IPS-15b (cell line): ENCODE measurements at regions not wholly inside any gene's neighbourhood (a gene's known extent, or its start where the extent isn't known, plus 50 kb on each side); places are given as distances from the start of the nearest gene placed in this dataset.

Experiments
- H3K27me3 ChIP-seq: one replicate; pipeline ENCODE4 v1.6.1; 2013; ENCODE audit warnings: low read length; ENCODE audit not compliant: control insufficient read depth, insufficient read depth
- H3K36me3 ChIP-seq: one replicate; pipeline ENCODE4 v1.6.1; 2013; ENCODE audit warnings: low read length; ENCODE audit not compliant: control insufficient read depth, insufficient read depth
- H3K4me1 ChIP-seq: one replicate; pipeline ENCODE4 v1.6.1; 2013; ENCODE audit warnings: mild to moderate bottlenecking, low read length; ENCODE audit not compliant: control insufficient read depth, insufficient read depth
- H3K4me3 ChIP-seq: one replicate; pipeline ENCODE4 v1.5.1; 2013; ENCODE audit warnings: low read depth, low read length
- H3K9ac ChIP-seq: one replicate; pipeline ENCODE4 v1.6.1; 2013; ENCODE audit warnings: low read depth, mild to moderate bottlenecking, low read length
- H3K9me3 ChIP-seq: one replicate; pipeline ENCODE4 v1.6.1; 2013; ENCODE audit warnings: mild to moderate bottlenecking, low read length; ENCODE audit not compliant: control insufficient read depth, insufficient read depth

DNA sequence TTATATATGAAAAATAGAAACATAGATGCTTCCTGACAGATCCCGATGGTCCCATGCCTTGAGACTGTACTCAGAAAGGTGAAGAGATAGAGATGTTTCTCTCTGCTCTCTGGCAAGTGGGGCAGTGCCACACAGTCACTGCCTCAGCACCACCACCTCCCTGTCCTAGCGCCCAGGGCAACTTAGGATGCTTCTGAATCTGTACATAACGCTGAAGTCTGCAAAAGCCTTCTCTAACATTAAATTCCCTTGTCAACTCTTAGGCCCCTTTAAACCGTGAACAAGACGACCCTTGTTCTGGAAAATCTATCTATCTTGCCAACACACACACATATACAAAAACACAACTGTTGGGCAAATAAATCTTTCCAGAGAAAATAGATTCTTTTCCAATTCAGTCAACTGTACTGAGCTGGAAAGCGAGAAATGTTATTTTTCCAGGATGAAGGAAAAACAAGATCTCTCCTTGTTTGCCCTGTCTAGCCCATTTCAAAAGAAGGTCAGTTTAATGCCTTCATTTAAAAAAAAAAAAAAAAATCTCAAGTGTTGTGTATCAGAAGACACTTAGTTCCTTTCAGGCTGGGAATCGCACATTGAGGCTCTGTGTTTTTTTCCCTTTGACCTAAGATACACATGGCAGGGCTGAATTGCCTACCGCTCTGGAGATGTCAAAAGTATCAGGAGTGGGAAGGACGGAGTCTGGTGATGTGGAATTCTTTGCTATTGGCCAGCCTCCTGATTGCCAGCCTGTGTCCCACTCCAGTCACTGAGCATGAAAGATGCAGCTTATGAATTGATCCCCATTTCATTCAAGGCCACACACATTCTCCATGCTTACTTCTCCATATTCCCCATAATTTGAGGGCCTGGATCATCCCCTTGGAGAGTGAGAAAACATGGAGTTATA, 241.4 kb downstream of the LACC1 start:
- Histone ChIP-seq H3K27me3 (no peaks in the 10 kb centered on the region), H3K4me1 (peaks cover 4% of the 10 kb centered on the region)

DNA sequence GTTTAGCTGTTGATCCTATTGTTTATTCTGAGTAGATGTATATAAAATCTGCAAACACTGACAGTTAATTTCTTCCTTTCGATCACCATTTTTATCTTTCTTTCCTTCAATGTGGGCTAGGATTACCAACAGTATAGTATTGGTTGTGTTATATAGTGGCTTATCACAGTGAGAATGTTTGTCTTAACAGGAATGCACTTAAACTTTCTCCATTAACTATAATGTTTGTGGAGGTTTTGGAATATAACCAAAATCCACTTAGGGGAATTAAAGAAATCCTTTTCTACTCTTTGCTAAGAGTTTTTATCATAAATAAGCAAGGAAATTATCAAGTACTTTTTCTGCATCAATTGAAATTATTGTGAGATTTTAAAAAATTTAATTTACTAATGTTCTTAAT, 244.6 kb downstream of the LACC1 start:
- no peaks in the 10 kb centered on the region for H3K27me3 ChIP-seq
- no peak overlapping the region for H3K4me3 ChIP-seq
- no peaks in the 10 kb centered on the region for H3K4me1 ChIP-seq
- no peak overlapping the region for H3K9ac ChIP-seq
- no peaks in the 10 kb centered on the region for H3K9me3 ChIP-seq
- H3K36me3 ChIP-seq = no peaks in the 10 kb centered on the region

More for the DNA sequence above, 241.4 kb downstream of the LACC1 start:
- H3K36me3 ChIP-seq = no peaks in the 10 kb centered on the region
- no peaks in the 10 kb centered on the region for H3K9me3 ChIP-seq
- no peak overlapping the region for H3K4me3 ChIP-seq
- H3K9ac ChIP-seq = no peak overlapping the region

GRCh38 chr13:44125943-44126469, 246.3 kb downstream of the LACC1 start:
- H3K27me3 ChIP-seq = no peaks in the 10 kb centered on the region
- no peak overlapping the region for H3K4me3 ChIP-seq
- H3K4me1 ChIP-seq = no peaks in the 10 kb centered on the region
- H3K36me3 ChIP-seq = no peaks in the 10 kb centered on the region
- no peaks in the 10 kb centered on the region for H3K9me3 ChIP-seq
- H3K9ac ChIP-seq = no peak overlapping the region

DNA sequence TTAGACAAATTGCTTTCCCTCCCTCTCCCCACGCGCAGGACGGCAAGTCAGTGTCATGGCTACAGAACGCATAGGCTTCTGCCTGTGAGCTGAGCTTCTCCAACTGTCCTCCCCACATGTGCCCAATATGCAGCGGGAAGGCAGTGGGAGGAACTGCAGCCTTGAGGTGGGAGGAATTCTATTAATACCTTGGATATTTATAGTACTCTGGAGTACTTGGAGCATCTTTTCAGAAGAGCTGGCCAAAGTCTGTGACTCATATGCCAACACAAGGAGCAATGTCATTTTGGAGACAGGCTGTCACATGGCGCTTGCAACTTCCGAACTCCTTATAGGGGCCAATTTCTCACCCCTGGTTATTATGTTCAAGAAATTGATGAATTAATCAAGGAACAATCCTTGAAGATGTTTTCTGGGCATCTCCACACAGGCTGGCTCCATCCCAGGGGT, 245.0 kb upstream of the SERP2 start:
- Histone ChIP-seq H3K4me1 (no peaks in the 10 kb centered on the region), H3K9me3 (no peaks in the 10 kb centered on the region), H3K27me3 (no peaks in the 10 kb centered on the region), H3K36me3 (no peaks in the 10 kb centered on the region), H3K4me3 (no peak overlapping the region), H3K9ac (no peak overlapping the region)

GRCh38 chr13:44129418-44129817, 244.2 kb upstream of the SERP2 start:
- Histone ChIP-seq H3K4me3 (no peak overlapping the region), H3K9ac (no peak overlapping the region), H3K9me3 (no peaks in the 10 kb centered on the region), H3K27me3 (no peaks in the 10 kb centered on the region), H3K4me1 (no peaks in the 10 kb centered on the region), H3K36me3 (no peaks in the 10 kb centered on the region)

- no peaks in the 10 kb centered on the region for H3K4me1 ChIP-seq
- no peak overlapping the region for H3K9ac ChIP-seq
- no peaks in the 10 kb centered on the region for H3K36me3 ChIP-seq
- no peaks in the 10 kb centered on the region for H3K9me3 ChIP-seq
- H3K27me3 ChIP-seq = no peaks in the 10 kb centered on the region
- H3K4me3 ChIP-seq = no peak overlapping the region
These were observed 242.5 kb upstream of the SERP2 start for GRCh38 chr13:44131069-44131614.

DNA sequence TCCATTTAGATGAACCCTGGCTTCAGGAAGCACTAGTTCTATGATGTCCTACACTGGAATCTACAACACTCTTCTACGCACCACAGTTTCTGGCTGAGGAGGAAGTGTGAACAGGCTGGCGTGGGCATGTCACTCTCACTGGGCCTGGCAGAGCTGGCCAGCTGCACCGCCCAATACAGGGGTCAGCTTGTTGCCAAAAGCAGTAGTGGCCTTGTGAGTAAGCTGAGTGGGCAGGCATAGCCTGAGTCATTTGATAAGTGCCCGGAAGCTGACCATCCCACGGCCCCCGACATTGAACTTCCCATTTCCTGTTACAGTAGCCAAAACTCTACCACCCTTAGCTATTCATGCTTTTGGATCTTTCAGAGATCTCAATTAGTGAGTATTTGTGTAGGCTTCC, 240.9 kb upstream of the SERP2 start:
- Histone ChIP-seq H3K27me3 (no peaks in the 10 kb centered on the region), H3K9ac (no peak overlapping the region), H3K9me3 (no peaks in the 10 kb centered on the region), H3K36me3 (no peaks in the 10 kb centered on the region), H3K4me1 (no peaks in the 10 kb centered on the region), H3K4me3 (no peak overlapping the region)

- Histone ChIP-seq H3K4me3 (no peak overlapping the region), H3K9ac (no peak overlapping the region), H3K36me3 (no peaks in the 10 kb centered on the region), H3K27me3 (no peaks in the 10 kb centered on the region), H3K4me1 (no peaks in the 10 kb centered on the region), H3K9me3 (no peaks in the 10 kb centered on the region)
These were observed 240.0 kb upstream of the SERP2 start for GRCh38 chr13:44133626-44134025.

- no peak overlapping the region for H3K9ac ChIP-seq
- H3K27me3 ChIP-seq = no peaks in the 10 kb centered on the region
- H3K36me3 ChIP-seq = no peaks in the 10 kb centered on the region
- no peaks in the 10 kb centered on the region for H3K9me3 ChIP-seq
- peaks cover 4% of the 10 kb centered on the region for H3K4me1 ChIP-seq
- H3K4me3 ChIP-seq = no peak overlapping the region
These were observed 238.1 kb upstream of the SERP2 start for GRCh38 chr13:44135566-44135965.

GRCh38 chr13:44136696-44137268, 236.8 kb upstream of the SERP2 start:
- no peaks in the 10 kb centered on the region for H3K9me3 ChIP-seq
- H3K4me3 ChIP-seq = no peak overlapping the region
- no peak overlapping the region for H3K9ac ChIP-seq
- H3K27me3 ChIP-seq = no peaks in the 10 kb centered on the region
- no peaks in the 10 kb centered on the region for H3K36me3 ChIP-seq
- peaks cover 9% of the 10 kb centered on the region for H3K4me1 ChIP-seq

GRCh38 chr13:44137466-44137865, 236.2 kb upstream of the SERP2 start:
- Histone ChIP-seq H3K27me3 (no peaks in the 10 kb centered on the region), H3K36me3 (no peaks in the 10 kb centered on the region), H3K9ac (no peak overlapping the region), H3K4me3 (no peak overlapping the region), H3K9me3 (no peaks in the 10 kb centered on the region), H3K4me1 (peaks cover 9% of the 10 kb centered on the region)
